ENCODE measurements at regions not wholly inside any gene's neighbourhood (a gene's known extent, or its start where the extent isn't known, plus 50 kb on each side); places are given as distances from the start of the nearest gene placed in this dataset.

GRCh38 chr4:111209706-111210105 lies 586.8 kb upstream of the PITX2 start:
- no peak for ATAC-seq
- intact Hi-C loops (cut with DNase I, micrococcal nuclease), result no loop called here
- no peak overlapping the region for H3K4me3 ChIP-seq

GRCh38 chr4:111210595-111210994 lies 587.7 kb upstream of the PITX2 start:
- intact Hi-C loops (cut with DNase I, micrococcal nuclease), result no loop called here
- Histone ChIP-seq H3K9me3 (no peaks in the 10 kb centered on the region), H3K36me3 (ENCODE audit: low read depth) (no peaks in the 10 kb centered on the region), H3K4me3 (no peak overlapping the region), H3K4me1 (ENCODE audit: low read depth) (no peaks in the 10 kb centered on the region)
- DNase-seq (no peak), ATAC-seq (no peak)
- no peak for TF ChIP-seq CTCF (IDR thresholded peaks at IDR 0.05)

More at GRCh38 chr4:111209706-111210105, 586.8 kb upstream of the PITX2 start:
- no peak for DNase-seq
- Histone ChIP-seq H3K9me3 (no peaks in the 10 kb centered on the region), H3K4me1 (ENCODE audit: low read depth) (no peaks in the 10 kb centered on the region), H3K36me3 (ENCODE audit: low read depth) (no peaks in the 10 kb centered on the region)
- TF ChIP-seq CTCF (IDR thresholded peaks at IDR 0.05), result no peak

- no peak for TF ChIP-seq CTCF (IDR thresholded peaks at IDR 0.05)
- Histone ChIP-seq H3K9me3 (no peaks in the 10 kb centered on the region), H3K4me3 (no peak overlapping the region), H3K4me1 (ENCODE audit: low read depth) (no peaks in the 10 kb centered on the region), H3K36me3 (ENCODE audit: low read depth) (no peaks in the 10 kb centered on the region)
- intact Hi-C loops (cut with DNase I, micrococcal nuclease), result no loop called here
- DNase-seq (no peak), ATAC-seq (no peak)
Observed at GRCh38 chr4:111213531-111213930, 590.7 kb upstream of the PITX2 start.

GRCh38 chr4:111214371-111214770 lies 591.5 kb upstream of the PITX2 start:
- intact Hi-C loops (cut with DNase I, micrococcal nuclease), result no loop called here
- no peak for TF ChIP-seq CTCF (IDR thresholded peaks at IDR 0.05)
- ATAC-seq (no peak), DNase-seq (no peak)
- no peak overlapping the region for H3K4me3 ChIP-seq
- H3K4me1 ChIP-seq (ENCODE audit: low read depth), result no peaks in the 10 kb centered on the region
- no peaks in the 10 kb centered on the region for H3K9me3 ChIP-seq
- H3K36me3 ChIP-seq (ENCODE audit: low read depth), result no peaks in the 10 kb centered on the region

GRCh38 chr4:111215755-111216154 lies 592.9 kb upstream of the PITX2 start:
- H3K36me3 ChIP-seq (ENCODE audit: low read depth), result no peaks in the 10 kb centered on the region
- no peak for TF ChIP-seq CTCF (IDR thresholded peaks at IDR 0.05)
- DNase-seq (no peak), ATAC-seq (no peak)
- H3K4me1 ChIP-seq (ENCODE audit: low read depth), result no peaks in the 10 kb centered on the region
- no peak overlapping the region for H3K4me3 ChIP-seq
- intact Hi-C loops (cut with DNase I, micrococcal nuclease), result no loop called here
- H3K9me3 ChIP-seq, result no peaks in the 10 kb centered on the region

- Histone ChIP-seq H3K36me3 (ENCODE audit: low read depth) (no peaks in the 10 kb centered on the region), H3K4me3 (no peak overlapping the region), H3K9me3 (no peaks in the 10 kb centered on the region), H3K4me1 (ENCODE audit: low read depth) (no peaks in the 10 kb centered on the region)
- no peak for TF ChIP-seq CTCF (IDR thresholded peaks at IDR 0.05)
- intact Hi-C loops (cut with DNase I, micrococcal nuclease), result no loop called here
- ATAC-seq (no peak), DNase-seq (no peak)
Observed at GRCh38 chr4:111216791-111217190, 593.9 kb upstream of the PITX2 start.

Measured in mucosa of descending colon (tissue), 3 donors.